GM12891 (cell line): ENCODE measurements at regions not wholly inside any gene's neighbourhood (a gene's known extent, or its start where the extent isn't known, plus 50 kb on each side); places are given as distances from the start of the nearest gene placed in this dataset.

Source experiments
- POLR2A ChIP-seq: IDR thresholded peaks from 2 replicates; pipeline ENCODE4 v1.6.1; 2011; ENCODE audit warnings: low read depth, low read length, control low read depth
- POLR2AphosphoS5 ChIP-seq: IDR thresholded peaks from 2 replicates; pipeline ENCODE4 v1.6.1; 2011; ENCODE audit warnings: low read depth, low read length, control low read depth
- POU2F2 ChIP-seq: IDR thresholded peaks from 2 replicates; pipeline ENCODE4 v1.6.1; 2011; ENCODE audit warnings: low read depth, mild to moderate bottlenecking, control low read depth, low read length, moderate library complexity
- SPI1 ChIP-seq: IDR thresholded peaks from 2 replicates; pipeline ENCODE4 v1.6.1; 2011; ENCODE audit warnings: low read depth, low read length, control low read depth
- TAF1 ChIP-seq: IDR thresholded peaks from 2 replicates; pipeline ENCODE4 v1.6.1; 2011; ENCODE audit warnings: low read depth, low read length, control low read depth

DNA sequence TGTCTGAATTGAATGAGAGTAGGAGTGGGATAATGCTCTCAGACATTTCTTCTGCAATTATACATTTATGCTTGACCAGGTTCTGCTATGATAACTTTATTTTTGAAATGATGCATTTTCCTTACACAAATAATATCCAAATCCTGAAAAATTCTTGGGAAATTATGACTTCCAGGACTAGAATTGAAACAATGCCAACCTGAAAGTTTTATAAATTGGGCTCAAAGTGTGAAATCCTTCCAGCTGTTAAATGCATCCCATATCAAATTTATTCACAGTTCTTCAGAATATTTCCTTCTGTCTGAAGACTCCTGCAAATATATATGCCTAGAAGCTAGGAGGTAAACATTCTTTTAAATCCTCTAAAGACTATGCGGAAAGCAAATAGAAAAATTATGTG lies 155.7 kb upstream of the EYA4 start:
- TF ChIP-seq POLR2A (no peak), POLR2AphosphoS5 (no peak), TAF1 (no peak), POU2F2 (no peak), SPI1 (no peak)
